HG02885 (cell line): ENCODE measurements at regions not wholly inside any gene's neighbourhood (a gene's known extent, or its start where the extent isn't known, plus 50 kb on each side); places are given as distances from the start of the nearest gene placed in this dataset.

Experiments
- ATAC-seq: cut with Tn5 transposase; IDR thresholded peaks from one replicate; pipeline ENCODE4 v1.9.1; 2021; ENCODE audit warnings: mild to moderate bottlenecking; ENCODE audit not compliant: unreplicated experiment, poor library complexity

DNA sequence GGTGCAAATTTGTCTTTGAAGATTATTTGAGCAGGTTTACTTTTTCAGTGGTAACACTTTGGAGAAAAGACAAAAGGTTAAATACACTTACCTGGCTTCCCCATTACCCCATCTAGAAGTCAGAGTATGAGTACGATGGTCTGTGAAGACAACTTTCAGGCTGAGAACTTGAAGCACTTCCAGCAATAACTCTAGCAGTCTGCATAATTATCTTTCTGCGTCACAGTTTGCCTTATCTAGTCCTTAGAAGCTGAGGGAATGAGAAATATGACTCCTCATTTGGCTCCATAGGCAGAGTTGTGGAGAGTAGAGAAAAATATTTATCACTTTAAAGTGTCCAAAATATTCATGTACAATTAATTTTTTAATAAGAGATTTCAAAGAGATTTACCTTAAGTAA, 323.4 kb upstream of the CAMK1G start:
- ATAC-seq: no peak

DNA sequence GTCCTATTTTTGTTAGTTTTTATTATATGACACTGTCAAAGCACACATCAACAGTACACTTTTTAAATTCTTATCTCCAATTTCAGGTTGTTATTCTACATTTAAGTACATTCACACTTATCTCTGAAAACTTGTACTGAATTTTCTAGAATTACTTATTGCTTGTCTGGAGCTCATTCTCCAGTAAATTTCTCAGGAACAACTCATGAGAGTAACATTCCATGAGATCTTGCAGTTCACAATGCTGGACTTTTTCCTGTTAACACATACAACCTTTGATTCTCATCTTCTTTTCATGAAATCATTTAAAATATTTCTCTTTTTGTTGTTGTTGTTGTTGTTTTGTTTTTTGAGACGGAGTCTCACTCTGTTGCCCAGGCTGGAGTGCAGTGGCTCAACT, 320.9 kb upstream of the CAMK1G start:
- ATAC-seq: no peak

DNA sequence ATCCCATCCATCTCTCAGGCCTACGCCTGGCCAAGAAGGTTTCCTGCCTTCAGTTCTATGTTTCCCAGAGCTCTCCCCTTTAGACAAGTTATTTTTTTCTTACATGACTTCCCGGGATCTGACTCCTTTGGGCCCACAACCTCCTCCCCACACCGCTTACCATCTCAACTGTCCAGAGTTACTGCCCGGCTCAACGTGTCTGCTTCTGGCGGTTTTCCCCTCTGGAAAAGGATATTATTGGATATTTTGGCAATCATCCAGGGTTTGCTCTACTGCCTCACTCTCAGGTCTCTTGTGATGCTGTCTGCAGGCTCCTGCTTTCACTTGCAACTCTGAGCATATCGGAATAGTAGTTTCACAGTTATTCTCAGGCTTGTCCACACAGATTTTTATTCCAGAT, 318.2 kb upstream of the CAMK1G start:
- no peak for ATAC-seq

DNA sequence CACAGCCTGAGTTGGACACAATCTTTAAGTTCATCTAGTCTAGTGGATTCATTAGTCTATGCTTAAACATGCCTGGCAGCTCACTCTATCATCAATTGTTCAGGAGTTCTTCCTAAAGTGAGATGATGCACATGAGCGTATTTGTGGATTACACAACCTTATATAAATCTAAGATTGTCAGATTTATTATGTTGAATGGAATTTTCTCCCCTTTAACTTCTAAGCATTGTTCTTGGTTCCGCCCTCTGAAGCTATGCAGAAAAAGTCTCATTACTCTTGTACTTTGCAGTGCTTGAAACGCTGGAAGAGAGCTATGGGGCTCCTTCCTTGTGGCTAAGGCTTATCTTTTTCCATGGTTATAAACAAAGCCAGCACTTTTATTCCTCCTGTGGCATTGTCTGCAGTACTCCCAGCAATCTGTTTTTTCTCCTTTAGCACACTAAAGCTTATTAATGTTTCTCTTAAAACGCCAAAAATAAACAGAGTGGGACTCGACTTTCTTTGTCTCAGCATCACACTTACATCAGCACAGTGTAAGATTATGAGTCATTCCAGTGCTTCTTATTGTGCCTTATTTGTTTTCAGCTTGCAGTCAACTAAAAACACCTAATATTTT, 316.8 kb upstream of the CAMK1G start:
- no peak for ATAC-seq

DNA sequence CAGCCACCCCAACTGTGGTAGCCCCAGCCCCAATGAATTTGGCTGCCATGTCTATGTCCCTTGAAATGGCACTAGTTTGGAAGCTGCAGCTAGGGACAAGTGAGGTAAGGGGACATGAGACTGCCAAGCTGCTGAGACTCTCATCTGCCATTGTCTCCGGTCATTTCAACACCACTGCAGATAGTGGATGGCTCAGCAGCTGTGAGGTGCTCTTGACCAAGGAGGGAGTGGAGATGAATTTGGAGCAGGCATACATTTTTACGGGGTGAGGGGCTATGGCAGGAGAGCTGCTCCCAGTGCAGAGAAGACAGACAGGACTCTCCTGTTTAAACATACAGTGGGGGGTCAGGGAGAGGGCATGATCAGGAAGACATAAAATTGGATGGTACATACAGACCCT, 315.5 kb upstream of the CAMK1G start:
- no peak for ATAC-seq

DNA sequence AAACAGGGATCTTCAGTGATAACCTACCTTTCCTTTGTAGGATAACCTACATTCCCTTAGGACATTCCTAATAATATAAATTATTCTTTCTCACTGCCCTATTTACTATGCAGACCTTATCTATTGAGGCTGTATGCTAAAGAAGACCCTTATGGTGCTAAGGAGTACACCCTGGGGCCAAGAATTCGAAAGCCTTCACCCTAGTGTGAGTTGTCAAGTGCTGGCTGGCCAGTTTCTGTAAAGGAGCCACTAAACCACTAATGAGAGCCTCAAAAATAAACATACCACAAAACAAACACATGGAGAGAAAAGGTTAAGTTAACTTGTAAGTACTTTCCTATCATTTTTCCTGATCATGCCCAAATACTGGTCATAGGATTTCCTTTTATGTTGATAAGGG, 315.0 kb upstream of the CAMK1G start:
- ATAC-seq: no peak

DNA sequence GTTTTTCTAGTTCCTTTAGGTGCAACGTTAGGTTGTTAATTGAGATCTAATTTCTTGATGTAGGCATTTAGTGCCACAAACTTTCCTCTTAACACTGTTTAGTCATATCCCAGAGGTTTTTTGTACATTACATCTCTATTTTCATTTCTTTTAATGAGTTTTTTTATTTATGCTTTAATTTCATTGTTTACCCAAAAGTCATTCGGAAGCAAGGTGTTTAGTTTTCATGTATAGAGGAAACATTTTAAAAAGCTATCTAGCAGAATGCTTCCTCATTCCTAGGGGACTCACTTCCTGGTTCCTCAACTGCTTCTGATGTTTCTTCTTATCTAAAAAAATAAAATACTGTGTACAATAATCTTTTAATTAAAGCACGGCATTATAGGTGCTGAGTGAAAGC, 307.2 kb upstream of the CAMK1G start:
- no peak for ATAC-seq

DNA sequence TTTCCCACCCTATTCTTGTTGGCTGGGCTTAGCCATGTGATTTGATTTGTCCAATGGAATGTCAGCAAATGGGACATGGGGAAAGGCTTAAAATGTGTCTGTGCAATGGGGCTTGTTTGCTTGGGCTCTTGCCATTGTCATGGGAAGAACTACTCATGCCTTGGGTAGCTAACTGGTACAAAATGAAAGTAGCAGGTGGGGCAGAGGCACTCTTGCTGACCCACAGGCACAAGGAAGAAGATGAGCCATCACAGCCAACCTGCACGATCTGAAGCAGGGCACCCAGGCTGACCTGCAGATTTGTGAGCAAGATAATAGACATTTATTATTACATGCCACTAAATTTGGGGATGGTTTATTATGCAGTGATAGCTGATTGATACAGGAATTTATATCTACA, 305.9 kb upstream of the CAMK1G start:
- no peak for ATAC-seq

DNA sequence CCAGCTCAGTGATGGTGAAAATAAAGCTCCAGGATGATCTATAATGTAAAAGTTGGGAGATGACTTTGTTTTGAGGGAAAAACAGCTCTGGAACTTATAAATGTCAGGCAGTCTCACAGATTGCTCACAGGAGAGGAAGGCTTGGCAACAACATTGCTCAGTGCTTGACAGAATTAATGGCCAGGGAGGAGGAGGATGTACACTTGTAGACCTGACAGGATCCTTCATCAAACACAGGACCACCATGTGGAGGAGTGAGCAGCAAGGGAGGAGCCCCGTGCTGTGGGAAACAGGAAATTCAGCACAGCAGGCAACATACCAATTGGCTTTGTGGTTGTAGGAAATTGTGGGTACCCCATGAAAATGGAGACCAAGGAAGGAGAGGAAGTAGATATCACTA, 291.8 kb upstream of the CAMK1G start:
- no peak for ATAC-seq

DNA sequence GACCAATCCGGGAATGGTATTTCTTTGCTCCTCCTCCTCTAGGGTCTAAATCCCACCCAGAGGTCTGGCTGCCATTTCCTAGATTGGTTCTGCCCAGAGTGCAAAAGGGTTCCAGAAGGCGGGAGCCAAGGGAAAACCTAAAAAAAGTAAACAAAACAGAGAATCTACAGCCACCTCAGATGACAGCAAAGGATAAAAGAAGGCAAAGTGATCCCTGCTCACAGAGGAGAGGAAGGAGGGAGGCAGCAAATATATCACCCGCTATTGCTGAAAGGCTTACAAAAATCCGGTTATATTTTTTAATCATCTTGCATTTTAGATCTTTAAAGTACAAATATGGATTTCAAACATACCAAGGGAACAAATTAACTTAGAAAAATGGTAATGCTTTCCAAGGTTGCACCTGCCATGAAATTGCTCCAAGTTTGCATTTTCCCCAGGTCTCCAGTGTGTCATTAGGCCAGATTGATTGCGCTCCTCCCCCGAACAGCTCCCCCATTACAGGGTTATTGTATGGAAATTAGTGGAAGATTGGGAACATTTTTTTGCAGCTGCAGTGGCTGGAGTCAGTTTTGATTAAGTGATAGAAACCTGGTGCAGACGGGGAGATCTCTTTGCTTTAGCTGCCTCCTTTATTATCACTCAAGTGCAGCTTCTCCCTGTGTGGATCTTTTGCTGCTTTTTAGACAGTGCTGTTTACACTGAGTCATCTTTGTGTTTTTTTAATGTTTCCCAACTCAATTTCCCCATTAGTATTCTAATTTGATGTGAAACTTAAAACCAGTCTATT, 280.5 kb upstream of the CAMK1G start:
- no peak for ATAC-seq

DNA sequence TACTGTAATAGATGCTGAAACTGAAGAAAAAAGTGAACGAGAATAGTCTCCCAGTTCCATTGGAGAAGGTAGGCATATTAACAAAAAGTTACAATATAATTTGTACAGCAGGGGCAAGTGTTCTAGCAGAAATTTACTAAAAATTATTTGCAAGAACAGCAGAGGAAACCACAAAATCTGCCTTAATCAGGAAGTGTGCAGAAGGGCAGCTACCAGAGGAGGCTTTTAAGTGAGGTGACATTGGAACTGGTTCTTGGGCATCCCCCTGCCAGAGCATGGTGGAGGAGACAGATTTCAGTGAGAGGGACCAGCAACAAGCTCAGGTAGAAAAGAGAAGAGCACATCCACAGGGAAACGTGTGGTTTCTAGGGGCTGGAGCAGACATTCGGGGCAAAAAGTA, 279.3 kb upstream of the CAMK1G start:
- no peak for ATAC-seq

DNA sequence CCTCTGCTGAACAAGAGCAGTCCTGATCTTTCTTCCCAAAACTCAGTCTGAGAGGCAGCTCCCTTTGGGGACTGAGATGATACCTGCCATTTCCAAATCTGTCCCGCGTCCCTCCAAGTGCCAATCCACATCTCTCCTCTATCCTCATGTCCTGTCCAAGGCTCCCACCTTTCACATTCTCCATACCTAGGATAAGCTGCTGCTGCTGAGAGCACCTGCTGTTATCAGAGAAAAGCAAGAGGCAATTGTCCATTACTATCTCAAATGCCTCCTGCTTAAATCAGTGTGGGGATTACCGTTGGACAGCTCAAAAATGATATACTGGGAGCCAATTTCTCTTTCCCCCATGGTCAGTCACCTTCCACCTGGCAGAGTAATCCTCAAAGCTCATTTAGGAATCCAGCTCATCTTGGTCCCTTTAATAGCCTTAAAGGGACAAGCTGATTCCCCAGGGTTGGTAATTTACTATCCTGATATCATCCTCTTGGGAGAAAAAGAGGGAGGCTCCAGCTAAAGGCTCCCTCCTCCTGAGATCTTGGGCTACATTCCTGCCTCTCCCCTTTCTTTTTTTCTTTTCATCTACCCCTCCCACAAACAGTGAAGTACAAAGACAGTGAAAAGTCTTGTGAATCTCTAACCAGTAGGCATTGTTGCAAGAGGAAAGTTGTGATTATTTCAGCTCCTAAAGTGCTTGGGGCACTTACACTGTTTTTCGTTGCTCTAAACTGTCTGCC, 278.1 kb upstream of the CAMK1G start:
- no peak for ATAC-seq

DNA sequence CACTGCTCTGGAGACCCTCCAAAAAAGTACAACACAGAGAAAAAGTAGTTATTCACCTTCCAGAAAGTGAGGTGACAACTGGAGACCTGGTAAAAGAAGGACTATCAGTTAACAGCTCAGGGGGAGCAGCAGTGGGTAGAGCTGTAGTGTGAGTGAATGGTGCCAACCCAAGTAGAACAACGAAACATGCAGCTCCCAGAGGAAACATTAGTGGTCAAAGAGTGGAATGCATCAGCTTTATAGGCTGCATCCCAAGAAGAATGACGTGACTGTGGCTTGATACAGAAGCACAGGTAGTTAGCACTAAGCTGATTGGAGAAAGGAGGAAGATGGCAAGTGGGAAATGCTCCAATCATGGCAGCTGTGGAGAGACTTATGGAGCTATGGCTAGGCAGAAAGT, 275.7 kb upstream of the CAMK1G start:
- no peak for ATAC-seq

DNA sequence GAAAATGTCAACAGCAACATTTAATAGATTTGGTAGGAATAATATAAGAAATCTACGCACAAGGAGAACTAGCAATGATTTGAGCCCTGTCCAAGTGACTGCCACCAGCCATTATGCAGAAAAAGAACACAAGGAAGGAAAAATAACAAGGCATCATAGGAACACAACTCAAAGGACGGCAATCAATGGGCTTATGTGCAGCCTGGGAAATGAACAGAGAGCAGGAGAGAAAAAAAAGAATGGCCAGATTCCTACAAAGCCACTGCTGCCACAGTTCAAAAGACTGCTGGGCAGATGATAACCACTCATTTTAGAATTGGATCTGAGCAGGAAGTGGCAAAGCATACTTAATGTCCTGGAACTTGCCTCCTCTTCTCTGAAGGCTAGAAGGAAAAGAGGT, 274.3 kb upstream of the CAMK1G start:
- no peak for ATAC-seq

DNA sequence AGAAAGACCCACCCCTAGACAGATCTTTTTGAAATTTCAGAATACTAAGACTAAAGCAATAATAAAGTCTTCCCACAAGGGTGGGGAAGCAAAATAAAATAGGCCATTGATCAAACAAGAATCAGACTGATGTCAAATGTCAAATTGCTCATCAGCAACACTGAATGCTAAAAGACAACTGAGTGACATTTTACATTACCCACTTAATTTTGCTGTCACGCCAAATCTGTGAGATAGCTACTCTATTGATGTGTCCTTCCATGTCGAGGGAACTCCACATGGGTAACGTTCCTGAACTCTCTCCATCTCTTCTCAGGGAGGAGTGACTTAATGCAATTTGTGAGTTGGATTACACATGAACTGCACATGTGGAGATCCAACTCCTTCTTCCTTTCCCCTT, 271.7 kb upstream of the CAMK1G start:
- no peak for ATAC-seq

DNA sequence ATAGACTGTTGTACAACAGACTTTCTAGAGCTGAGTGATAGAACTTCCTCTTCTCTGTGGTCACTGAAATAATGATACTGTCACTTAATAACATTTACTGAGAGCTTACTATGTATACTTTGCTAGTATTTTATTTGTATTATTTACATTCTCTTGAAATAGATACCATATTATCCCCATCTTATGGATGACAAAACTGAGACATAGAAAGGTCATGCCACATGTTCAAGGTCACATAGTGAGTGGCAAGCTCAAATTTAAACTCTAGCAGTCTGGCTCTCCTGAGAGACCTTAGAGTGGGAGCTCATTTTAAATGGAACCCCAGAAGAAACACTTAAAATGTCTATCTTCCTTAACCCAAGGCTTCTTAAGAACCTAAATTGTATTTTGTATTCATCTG, 266.6 kb upstream of the CAMK1G start:
- no peak for ATAC-seq

DNA sequence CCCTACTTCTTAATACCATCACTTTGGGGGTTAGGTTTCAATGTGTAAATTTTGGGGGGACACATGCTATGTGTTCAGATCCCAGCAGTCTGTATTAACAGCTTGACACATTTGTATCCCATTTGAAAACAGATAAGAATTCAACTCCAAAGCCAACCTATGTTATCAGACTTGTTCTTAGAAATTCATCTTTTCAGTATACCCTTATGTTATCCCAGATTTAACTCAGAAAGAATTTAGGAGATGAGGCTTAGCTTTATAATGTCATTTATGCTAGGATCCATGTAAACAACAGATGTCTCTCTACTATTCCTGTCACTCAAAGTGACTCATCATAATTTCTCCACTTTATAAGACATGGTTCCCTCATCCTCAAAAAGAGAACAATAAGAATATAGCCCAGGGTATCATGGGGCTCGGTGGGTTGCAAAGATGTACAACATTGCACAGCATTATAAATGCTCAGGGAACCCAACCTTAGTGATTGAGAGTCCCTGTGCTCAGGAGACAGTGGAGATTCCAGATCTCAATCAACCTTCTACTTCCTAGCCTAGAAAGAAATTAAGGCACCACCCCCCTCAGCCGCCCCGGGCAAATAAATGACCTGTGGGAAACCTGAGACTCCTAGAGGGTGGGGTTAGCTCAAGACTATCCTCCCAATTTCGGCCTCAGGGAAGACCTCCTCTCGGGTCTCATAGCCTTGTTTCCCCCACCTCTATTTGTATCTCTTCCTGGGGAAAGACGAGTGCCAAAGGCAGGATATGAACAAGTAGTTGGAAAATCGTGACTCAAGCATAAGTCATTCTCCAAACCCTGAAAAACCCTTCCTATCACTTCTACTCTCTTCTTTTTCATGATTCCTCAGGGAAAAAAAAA, 265.1 kb upstream of the CAMK1G start:
- no peak for ATAC-seq

DNA sequence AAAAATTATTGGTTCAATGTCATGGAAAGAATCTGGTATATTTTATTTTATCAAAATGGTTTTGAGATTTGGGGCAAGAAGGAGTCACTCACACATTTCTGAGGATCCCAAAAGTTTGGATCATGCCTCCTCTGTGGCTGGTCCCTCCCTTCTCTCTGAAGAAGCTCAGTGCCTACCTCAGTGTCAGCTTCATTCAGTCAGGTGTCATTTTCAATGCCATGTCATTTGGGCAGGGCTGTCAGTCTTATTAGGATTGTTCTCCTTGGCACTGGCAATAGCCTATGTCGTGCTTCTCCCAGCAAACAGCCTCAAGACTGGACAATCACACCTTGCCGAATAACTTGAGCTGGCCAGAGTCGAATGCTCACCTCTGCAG, 264.5 kb upstream of the CAMK1G start:
- ATAC-seq: no peak

DNA sequence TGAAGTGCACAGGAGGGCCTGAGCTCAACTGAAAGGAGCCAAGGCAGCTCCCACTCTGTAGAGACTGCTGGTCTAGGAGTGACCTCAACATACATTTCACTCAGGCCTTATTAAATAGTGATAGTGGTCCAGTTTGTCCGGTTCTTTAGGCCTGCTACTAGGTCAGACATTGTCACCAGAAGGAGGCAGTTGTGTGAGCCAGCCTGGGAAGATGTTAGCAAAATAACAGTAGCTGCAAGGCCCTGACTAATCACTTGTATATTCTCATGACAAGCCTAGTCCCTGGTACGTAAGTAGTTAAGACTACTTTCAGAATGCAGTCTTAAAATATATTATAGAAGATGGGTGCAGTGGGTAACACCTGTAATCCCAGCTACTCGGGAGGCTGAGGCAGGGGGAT, 264.0 kb upstream of the CAMK1G start:
- no peak for ATAC-seq

DNA sequence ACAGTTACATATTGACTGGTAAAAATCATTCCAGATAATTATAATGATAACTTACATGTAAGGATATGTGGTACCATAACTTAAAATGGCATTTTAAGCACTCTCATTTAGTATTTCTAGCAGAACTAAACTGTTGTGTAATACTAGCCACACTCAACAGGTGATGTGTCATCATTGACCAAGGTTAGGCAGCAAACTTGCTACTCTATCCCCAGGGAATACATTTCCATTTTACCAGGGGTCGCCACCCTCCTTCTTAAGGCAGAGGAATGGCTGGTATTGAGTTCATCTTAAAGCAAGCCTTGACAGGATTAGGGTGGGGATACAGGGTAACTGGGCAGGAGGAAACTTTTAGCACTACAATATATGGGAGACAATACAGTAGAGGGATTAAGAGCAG, 259.8 kb upstream of the CAMK1G start:
- ATAC-seq: no peak
